ENCODE measurements at regions not wholly inside any gene's neighbourhood (a gene's known extent, or its start where the extent isn't known, plus 50 kb on each side); places are given as distances from the start of the nearest gene placed in this dataset.

DNA sequence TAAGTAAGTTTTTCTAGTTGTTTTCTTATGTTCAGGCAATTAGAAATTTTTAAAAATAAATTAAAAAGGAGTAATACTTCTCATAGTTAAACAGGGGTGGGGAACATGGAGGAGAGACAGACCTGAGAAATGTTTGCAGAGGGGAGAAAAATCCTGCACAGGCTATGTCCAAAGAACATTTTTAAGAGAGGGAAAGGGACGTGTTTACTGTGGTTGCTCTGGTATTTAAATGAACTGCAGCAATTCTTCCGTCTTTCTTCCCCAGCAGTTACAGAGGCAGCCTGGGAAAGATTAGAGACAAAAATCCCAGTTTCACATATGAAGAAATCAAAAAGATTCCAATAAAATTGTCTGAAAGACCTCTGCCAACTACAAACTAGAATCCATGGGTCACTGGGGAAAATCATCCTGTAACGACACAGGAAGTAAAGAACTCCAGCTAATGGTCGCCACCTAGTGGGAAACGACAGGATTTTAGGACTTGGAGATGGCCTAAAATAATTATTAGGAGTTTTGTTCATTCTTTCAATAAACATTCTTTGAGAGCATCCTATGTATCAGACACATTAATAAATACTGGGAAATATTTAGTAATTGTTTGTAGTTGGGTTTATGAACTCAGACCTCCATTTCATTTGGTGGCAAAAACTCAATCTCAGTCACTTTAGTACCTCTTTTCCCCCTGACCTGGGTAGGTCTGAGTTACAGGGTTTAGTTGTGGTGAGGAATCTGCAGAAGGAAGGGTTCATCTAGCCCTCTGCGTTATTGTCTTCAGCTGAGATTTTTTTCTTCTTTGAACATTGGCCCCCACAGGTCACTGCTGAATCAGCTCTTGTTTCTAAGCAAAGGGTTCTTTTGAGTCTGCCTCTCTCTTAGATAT lies 69.9 kb upstream of the GOLIM4 start:
- H3K27ac Mint-ChIP-seq (ENCODE audit: unreplicated experiment), result peak overlapping the region; percentile 55
- Histone ChIP-seq H3K27me3 (ENCODE audit: insufficient read depth, low read length) (no peaks in the 10 kb centered on the region), H3K4me3 (ENCODE audit: insufficient read depth, low read depth, low read length) (no peak overlapping the region), H2AFZ (ENCODE audit: low read depth, low read length) (peak overlapping the region; percentile 27), H3K4me1 (ENCODE audit: insufficient read depth, low read length) (no peaks in the 10 kb centered on the region), H4K20me1 (ENCODE audit: insufficient read depth, low read length) (no peaks in the 10 kb centered on the region), H3K4me2 (ENCODE audit: low read length) (peak overlapping the region; percentile 33), H3K9ac (ENCODE audit: low read length) (peak overlapping the region; percentile 48), H3K36me3 (ENCODE audit: insufficient read depth, low read length) (no peaks in the 10 kb centered on the region), H3K27ac (ENCODE audit: low read depth, low read length) (no peak overlapping the region), H3K9me3 (ENCODE audit: insufficient read depth, low read depth, low read length) (no peaks in the 10 kb centered on the region), H3K79me2 (ENCODE audit: insufficient read depth, low read length) (no peaks in the 10 kb centered on the region)
- no peaks in the 10 kb centered on the region for H3K36me3 Mint-ChIP-seq (ENCODE audit: low read depth, unreplicated experiment)
- H3K9me3 Mint-ChIP-seq (ENCODE audit: unreplicated experiment), result no peaks in the 10 kb centered on the region
- H3K4me3 Mint-ChIP-seq (ENCODE audit: unreplicated experiment), result no peak overlapping the region
- FAIRE-seq, result peak; percentile 70
- peaks cover 18% of the 10 kb centered on the region for H3K4me1 Mint-ChIP-seq (ENCODE audit: low read depth, unreplicated experiment)
- TF ChIP-seq, protein P1, sequence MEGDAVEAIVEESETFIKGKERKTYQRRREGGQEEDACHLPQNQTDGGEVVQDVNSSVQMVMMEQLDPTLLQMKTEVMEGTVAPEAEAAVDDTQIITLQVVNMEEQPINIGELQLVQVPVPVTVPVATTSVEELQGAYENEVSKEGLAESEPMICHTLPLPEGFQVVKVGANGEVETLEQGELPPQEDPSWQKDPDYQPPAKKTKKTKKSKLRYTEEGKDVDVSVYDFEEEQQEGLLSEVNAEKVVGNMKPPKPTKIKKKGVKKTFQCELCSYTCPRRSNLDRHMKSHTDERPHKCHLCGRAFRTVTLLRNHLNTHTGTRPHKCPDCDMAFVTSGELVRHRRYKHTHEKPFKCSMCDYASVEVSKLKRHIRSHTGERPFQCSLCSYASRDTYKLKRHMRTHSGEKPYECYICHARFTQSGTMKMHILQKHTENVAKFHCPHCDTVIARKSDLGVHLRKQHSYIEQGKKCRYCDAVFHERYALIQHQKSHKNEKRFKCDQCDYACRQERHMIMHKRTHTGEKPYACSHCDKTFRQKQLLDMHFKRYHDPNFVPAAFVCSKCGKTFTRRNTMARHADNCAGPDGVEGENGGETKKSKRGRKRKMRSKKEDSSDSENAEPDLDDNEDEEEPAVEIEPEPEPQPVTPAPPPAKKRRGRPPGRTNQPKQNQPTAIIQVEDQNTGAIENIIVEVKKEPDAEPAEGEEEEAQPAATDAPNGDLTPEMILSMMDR (IDR thresholded peaks at IDR 0.05; ENCODE audit: insufficient read depth, low read depth, low read length), result peak; percentile 87
- no peak for TF ChIP-seq EZH2 (IDR thresholded peaks at IDR 0.05; ENCODE audit: insufficient read depth, low read length)
- DNase-seq (ENCODE audit: low read depth), result peak; percentile 45
- H3K27me3 Mint-ChIP-seq (ENCODE audit: low read depth, unreplicated experiment), result no peaks in the 10 kb centered on the region

DNA sequence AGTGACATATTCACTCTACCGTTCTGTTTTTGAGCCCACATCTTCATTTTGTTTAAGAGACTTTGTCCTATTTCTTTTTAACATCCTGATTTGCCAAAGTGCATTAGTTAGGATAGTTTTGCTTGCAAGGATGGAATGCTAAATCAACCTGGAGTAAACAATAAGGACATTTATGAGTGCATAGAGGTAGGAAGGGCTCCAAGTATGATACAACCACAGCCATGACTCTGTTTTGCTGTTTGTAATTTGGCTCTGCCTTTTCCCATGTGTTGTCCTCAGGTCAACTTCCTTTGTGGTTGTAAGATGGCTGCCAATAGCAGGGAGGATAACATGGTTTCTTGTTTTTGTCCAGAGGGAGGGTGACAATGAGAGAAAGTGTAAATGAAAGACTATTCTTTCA lies 66.4 kb upstream of the GOLIM4 start:
- Mint-ChIP-seq H3K36me3 (ENCODE audit: low read depth, unreplicated experiment) (no peaks in the 10 kb centered on the region), H3K27ac (ENCODE audit: unreplicated experiment) (no peak overlapping the region), H3K27me3 (ENCODE audit: low read depth, unreplicated experiment) (peaks cover 2% of the 10 kb centered on the region), H3K9me3 (ENCODE audit: unreplicated experiment) (no peaks in the 10 kb centered on the region), H3K4me3 (ENCODE audit: unreplicated experiment) (no peak overlapping the region), H3K4me1 (ENCODE audit: low read depth, unreplicated experiment) (peaks cover 18% of the 10 kb centered on the region)
- no peaks in the 10 kb centered on the region for H3K27me3 ChIP-seq (ENCODE audit: insufficient read depth, low read length)
- H4K20me1 ChIP-seq (ENCODE audit: insufficient read depth, low read length), result no peaks in the 10 kb centered on the region
- H3K27ac ChIP-seq (ENCODE audit: low read depth, low read length), result no peak overlapping the region
- no peaks in the 10 kb centered on the region for H3K79me2 ChIP-seq (ENCODE audit: insufficient read depth, low read length)
- H2AFZ ChIP-seq (ENCODE audit: low read depth, low read length), result no peak overlapping the region
- no peak overlapping the region for H3K9ac ChIP-seq (ENCODE audit: low read length)
- DNase-seq (ENCODE audit: low read depth) (peak; percentile 17), FAIRE-seq (no peak)
- H3K9me3 ChIP-seq (ENCODE audit: insufficient read depth, low read depth, low read length), result no peaks in the 10 kb centered on the region
- no peaks in the 10 kb centered on the region for H3K36me3 ChIP-seq (ENCODE audit: insufficient read depth, low read length)
- TF ChIP-seq, protein P1 (IDR thresholded peaks at IDR 0.05; ENCODE audit: insufficient read depth, low read depth, low read length), result no peak
- TF ChIP-seq EZH2 (IDR thresholded peaks at IDR 0.05; ENCODE audit: insufficient read depth, low read length), result no peak
- no peaks in the 10 kb centered on the region for H3K4me1 ChIP-seq (ENCODE audit: insufficient read depth, low read length)
- no peak overlapping the region for H3K4me2 ChIP-seq (ENCODE audit: low read length)
- no peak overlapping the region for H3K4me3 ChIP-seq (ENCODE audit: insufficient read depth, low read depth, low read length)

DNA sequence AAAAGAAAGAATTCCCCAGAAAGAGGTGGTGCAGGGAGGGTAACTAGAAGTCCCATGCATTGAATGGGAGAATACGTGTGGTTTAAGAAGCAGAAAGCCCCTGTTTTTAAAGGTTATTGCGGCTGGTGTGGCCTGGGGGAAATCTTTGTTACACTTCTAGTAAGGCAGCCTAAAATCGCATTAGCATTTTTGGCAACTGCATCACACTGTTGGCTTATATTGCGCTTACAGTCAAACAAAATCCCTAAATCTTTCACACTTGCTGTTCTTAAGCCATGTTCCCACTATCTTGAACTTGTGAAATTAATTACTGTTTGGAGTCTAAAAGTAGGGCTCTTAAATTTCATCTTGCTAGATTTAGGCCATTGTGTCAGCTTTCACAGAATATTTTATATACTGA lies 66.0 kb upstream of the GOLIM4 start:
- H3K27me3 ChIP-seq (ENCODE audit: insufficient read depth, low read length), result no peaks in the 10 kb centered on the region
- H4K20me1 ChIP-seq (ENCODE audit: insufficient read depth, low read length), result no peaks in the 10 kb centered on the region
- H3K79me2 ChIP-seq (ENCODE audit: insufficient read depth, low read length), result no peaks in the 10 kb centered on the region
- H3K4me3 ChIP-seq (ENCODE audit: insufficient read depth, low read depth, low read length), result no peak overlapping the region
- H3K4me2 ChIP-seq (ENCODE audit: low read length), result no peak overlapping the region
- H3K4me1 Mint-ChIP-seq (ENCODE audit: low read depth, unreplicated experiment), result peaks cover 16% of the 10 kb centered on the region
- H2AFZ ChIP-seq (ENCODE audit: low read depth, low read length), result no peak overlapping the region
- DNase-seq (ENCODE audit: low read depth) (no peak), FAIRE-seq (no peak)
- no peak overlapping the region for H3K27ac ChIP-seq (ENCODE audit: low read depth, low read length)
- H3K36me3 Mint-ChIP-seq (ENCODE audit: low read depth, unreplicated experiment), result no peaks in the 10 kb centered on the region
- H3K9me3 ChIP-seq (ENCODE audit: insufficient read depth, low read depth, low read length), result no peaks in the 10 kb centered on the region
- H3K27me3 Mint-ChIP-seq (ENCODE audit: low read depth, unreplicated experiment), result peaks cover 2% of the 10 kb centered on the region
- no peaks in the 10 kb centered on the region for H3K36me3 ChIP-seq (ENCODE audit: insufficient read depth, low read length)
- no peak overlapping the region for H3K27ac Mint-ChIP-seq (ENCODE audit: unreplicated experiment)
- H3K9ac ChIP-seq (ENCODE audit: low read length), result no peak overlapping the region
- no peaks in the 10 kb centered on the region for H3K4me1 ChIP-seq (ENCODE audit: insufficient read depth, low read length)
- no peaks in the 10 kb centered on the region for H3K9me3 Mint-ChIP-seq (ENCODE audit: unreplicated experiment)
- no peak for TF ChIP-seq EZH2 (IDR thresholded peaks at IDR 0.05; ENCODE audit: insufficient read depth, low read length)
- TF ChIP-seq, protein P1 (IDR thresholded peaks at IDR 0.05; ENCODE audit: insufficient read depth, low read depth, low read length), result no peak
- no peak overlapping the region for H3K4me3 Mint-ChIP-seq (ENCODE audit: unreplicated experiment)
